ENCODE measurements at regions not wholly inside any gene's neighbourhood (a gene's known extent, or its start where the extent isn't known, plus 50 kb on each side); places are given as distances from the start of the nearest gene placed in this dataset.

DNA sequence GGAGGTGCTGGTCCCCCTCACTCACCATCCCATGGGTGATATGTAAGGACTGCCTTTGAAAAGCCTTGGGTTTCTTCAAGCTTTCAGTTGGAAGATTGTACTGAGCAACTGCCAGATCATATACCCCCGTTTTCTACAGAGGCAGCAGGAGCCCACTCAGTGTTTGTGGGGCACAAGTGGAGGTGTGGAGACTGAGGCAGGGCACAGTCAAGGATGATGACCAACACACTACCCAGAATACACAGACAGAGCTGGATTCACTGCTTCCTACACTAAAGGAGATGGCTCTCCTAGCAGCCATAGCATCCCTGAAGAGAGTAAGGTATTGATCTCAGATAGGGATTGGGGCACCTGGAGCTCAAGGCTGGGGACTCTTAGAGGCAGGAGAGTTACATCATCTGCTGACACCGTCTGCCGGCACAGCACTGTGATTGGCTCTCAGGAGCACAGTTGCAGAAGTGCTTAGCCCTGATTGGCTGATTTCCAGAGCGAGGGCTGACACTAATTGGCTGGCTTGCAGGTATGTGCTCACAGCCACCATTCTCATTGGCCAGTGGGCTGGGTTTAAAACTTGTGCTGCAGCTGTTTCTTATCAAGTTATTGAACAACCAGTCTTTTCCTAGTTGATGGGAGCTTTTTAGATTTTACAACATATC is 77.9 kb upstream of the PFKP start:
- H4K5ac ChIP-seq (ENCODE audit: insufficient read length, low read depth, low read length): no peak overlapping the region
- Mint-ChIP-seq H3K9me3 (peaks cover 6 to 7% of the 10 kb centered on the region in 2 experiments; a peak in 4 of 5 replicates), H3K27ac (no peak overlapping the region)

More for the DNA sequence above, 77.9 kb upstream of the PFKP start:
- Histone ChIP-seq H3K79me2 (ENCODE audit: insufficient read depth, low read length) (no peaks in the 10 kb centered on the region), H2BK20ac (ENCODE audit: low read depth, low read length, poor library complexity, severe bottlenecking) (no peak overlapping the region), H3K9me3 (ENCODE audit: control insufficient read depth, low read depth, low read length) (no peaks in the 10 kb centered on the region), H3K79me1 (ENCODE audit: insufficient read depth, low read depth, low read length, poor library complexity, severe bottlenecking) (no peaks in the 10 kb centered on the region), H3K23ac (ENCODE audit: insufficient read length, low read depth, low read length) (no peak overlapping the region), H3K27me3 (ENCODE audit: insufficient read depth, low read length) (no peaks in the 10 kb centered on the region), H3K14ac (ENCODE audit: insufficient read depth, low read length) (no peak overlapping the region), H2AK5ac (ENCODE audit: insufficient read length, low read length) (no peak overlapping the region), H3T11ph (ENCODE audit: low read length) (no peak overlapping the region), H3K27ac (ENCODE audit: insufficient read length, low read depth, low read length) (no peak overlapping the region), H3K9ac (ENCODE audit: extremely low read depth, insufficient read length, low read length) (no peak overlapping the region), H3K4me1 (ENCODE audit: insufficient read depth, low read length) (no peaks in the 10 kb centered on the region; the same call in 1 of the 2 replicates), H2AFZ (ENCODE audit: low read length) (no peak overlapping the region), H2BK15ac (ENCODE audit: low read depth, low read length) (no peak overlapping the region), H4K8ac (replicated peaks; ENCODE audit: insufficient read length, low read depth, low read length) (no peak overlapping the region), H4K20me1 (ENCODE audit: control insufficient read depth, insufficient read depth, insufficient read length) (no peaks in the 10 kb centered on the region), H3K4ac (ENCODE audit: low read depth, low read length) (no peak overlapping the region), H4K91ac (ENCODE audit: insufficient read length, low read depth, low read length) (no peak overlapping the region), H2BK120ac (ENCODE audit: low read depth, low read length, poor library complexity, severe bottlenecking) (no peak overlapping the region), H2BK12ac (ENCODE audit: insufficient read length, low read depth, low read length) (no peak overlapping the region), H3K56ac (ENCODE audit: insufficient read length, low read depth, low read length) (no peak overlapping the region), H3K4me2 (ENCODE audit: insufficient read depth, insufficient read length, low read length) (no peak overlapping the region), H3K18ac (ENCODE audit: insufficient read length, low read depth, low read length) (no peak overlapping the region), H3K23me2 (ENCODE audit: insufficient read length, low read depth, low read length, poor library complexity, severe bottlenecking) (no peaks in the 10 kb centered on the region), H2BK5ac (ENCODE audit: insufficient read length, low read length) (no peak overlapping the region)
- Mint-ChIP-seq H3K4me3 (no peak overlapping the region), H3K36me3 (ENCODE audit: insufficient read depth in 1 of 3, low read depth in 3 of 3) (peaks cover 0 to 5% (median 0%) of the 10 kb centered on the region in 3 experiments; a peak in 2 of 7 replicates), H3K27me3 (ENCODE audit: low read depth) (peaks cover 3% of the 10 kb centered on the region), H3K4me1 (peaks cover 12 to 26% of the 10 kb centered on the region in 2 experiments)
- DNase-seq: no peak
- no CpG with 5 or more reads among the region's 4 CpGs for WGBS (ENCODE audit: extremely low coverage, insufficient read length, low lambda C conversion rate)
- no peak for TF ChIP-seq CTCF (conservative IDR thresholded peaks at IDR 0.05)
